ENCODE measurements at regions not wholly inside any gene's neighbourhood (a gene's known extent, or its start where the extent isn't known, plus 50 kb on each side); places are given as distances from the start of the nearest gene placed in this dataset.
"Not testable (repeated sequence)": the region's sequence is repeated elsewhere in the genome, so short reads cannot be mapped to it uniquely, and the experiment has no call there.

DNA sequence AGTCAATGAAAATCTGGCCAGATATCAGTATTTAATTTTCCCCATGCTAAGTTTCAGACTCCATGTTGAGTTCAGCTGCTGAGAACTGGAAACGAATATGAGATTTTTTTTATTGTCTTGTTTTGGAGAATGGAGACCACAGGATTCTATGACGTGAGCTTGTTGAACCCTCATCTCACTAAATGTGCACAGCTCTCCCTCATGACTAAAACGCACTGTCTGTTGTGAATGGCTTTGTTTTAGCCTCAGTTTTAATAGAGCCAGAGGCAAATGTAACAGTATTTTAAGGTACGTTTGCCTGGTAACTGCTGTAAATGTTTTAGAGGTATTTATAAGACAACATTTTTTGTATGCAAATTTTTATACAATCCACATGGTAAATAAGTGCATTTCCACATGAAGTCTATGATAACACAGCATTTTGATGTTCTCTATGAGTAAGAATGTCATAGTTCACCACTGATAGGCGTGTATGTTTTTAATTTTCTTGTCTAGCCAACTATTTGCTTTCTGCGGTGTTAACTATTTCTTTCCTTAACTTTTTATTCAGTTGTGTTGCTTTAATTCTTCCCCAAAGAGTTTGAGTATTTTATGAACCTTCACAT lies 1159.3 kb upstream of the TENM3 start:
- 90% methylated on average over 6 of the region's 6 CpGs for WGBS
- Histone ChIP-seq H3K27ac (ENCODE audit: low read depth, low read length) (no peak overlapping the region), H3K36me3 (ENCODE audit: insufficient read depth, low read length) (no peaks in the 10 kb centered on the region), H3K9ac (ENCODE audit: low read depth, low read length) (no peak overlapping the region), H3K9me3 (ENCODE audit: insufficient read depth, low read depth, low read length) (no peaks in the 10 kb centered on the region), H3K4me3 (ENCODE audit: low read length) (no peak overlapping the region), H3K4me1 (ENCODE audit: insufficient read depth, low read length) (no peaks in the 10 kb centered on the region), H3K27me3 (ENCODE audit: insufficient read depth, low read length) (no peaks in the 10 kb centered on the region)

DNA sequence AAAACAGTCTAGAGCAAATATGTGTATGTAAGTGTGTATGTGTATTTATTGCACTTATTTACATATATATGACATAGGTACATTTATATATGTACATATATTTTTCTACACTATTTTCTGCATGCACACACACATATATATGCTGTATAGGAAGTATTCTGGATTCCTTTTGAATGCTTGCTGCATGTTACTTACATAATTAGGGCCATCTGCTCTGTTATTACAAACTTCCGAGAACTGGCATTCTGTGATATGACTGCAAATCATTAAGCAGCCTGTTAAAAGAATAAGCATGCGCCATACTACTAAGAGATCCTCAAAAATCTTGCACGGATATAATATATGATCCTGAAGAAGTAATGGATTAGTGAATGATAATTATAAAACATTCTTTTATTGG lies 1157.6 kb upstream of the TENM3 start:
- Histone ChIP-seq H3K4me3 (ENCODE audit: low read length) (no peak overlapping the region), H3K9ac (ENCODE audit: low read depth, low read length) (no peak overlapping the region), H3K27ac (ENCODE audit: low read depth, low read length) (no peak overlapping the region), H3K4me1 (ENCODE audit: insufficient read depth, low read length) (no peaks in the 10 kb centered on the region), H3K9me3 (ENCODE audit: insufficient read depth, low read depth, low read length) (no peaks in the 10 kb centered on the region), H3K27me3 (ENCODE audit: insufficient read depth, low read length) (no peaks in the 10 kb centered on the region), H3K36me3 (ENCODE audit: insufficient read depth, low read length) (no peaks in the 10 kb centered on the region)
- WGBS, result 100% methylated on average over 2 of the region's 3 CpGs

DNA sequence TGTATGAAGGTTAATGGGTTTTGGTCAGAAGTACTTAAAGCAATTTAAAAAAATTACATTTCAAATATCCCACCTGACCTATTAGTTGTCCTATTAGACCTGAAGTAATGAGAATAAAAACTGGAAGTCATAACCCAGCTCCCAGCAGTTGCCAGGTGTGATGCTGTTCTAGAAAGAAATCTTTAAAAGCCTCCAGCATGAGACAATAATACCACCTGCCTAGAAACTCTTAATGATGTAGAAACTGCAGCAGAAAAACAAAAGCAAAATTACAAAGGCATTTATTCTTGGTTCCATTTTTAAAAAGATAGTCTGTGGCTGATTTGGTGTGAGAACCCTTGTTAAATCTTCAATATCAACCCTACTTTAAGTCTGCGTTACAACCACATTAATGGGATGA lies 1137.7 kb upstream of the TENM3 start:
- H3K36me3 ChIP-seq (ENCODE audit: insufficient read depth, low read length), result no peaks in the 10 kb centered on the region

GRCh38 chr4:181106398-181106797 lies 1136.8 kb upstream of the TENM3 start:
- Histone ChIP-seq H3K9me3 (ENCODE audit: insufficient read depth, low read depth, low read length) (no peaks in the 10 kb centered on the region), H3K27me3 (ENCODE audit: insufficient read depth, low read length) (no peaks in the 10 kb centered on the region), H3K27ac (ENCODE audit: low read depth, low read length) (no peak overlapping the region), H3K9ac (ENCODE audit: low read depth, low read length) (no peak overlapping the region), H3K4me1 (ENCODE audit: insufficient read depth, low read length) (no peaks in the 10 kb centered on the region), H3K36me3 (ENCODE audit: insufficient read depth, low read length) (no peaks in the 10 kb centered on the region), H3K4me3 (ENCODE audit: low read length) (no peak overlapping the region)
- 94% methylated on average over 1 of the region's 2 CpGs for WGBS

More for the DNA sequence above, 1137.7 kb upstream of the TENM3 start:
- Histone ChIP-seq H3K27me3 (ENCODE audit: insufficient read depth, low read length) (no peaks in the 10 kb centered on the region), H3K4me3 (ENCODE audit: low read length) (no peak overlapping the region), H3K9ac (ENCODE audit: low read depth, low read length) (no peak overlapping the region), H3K9me3 (ENCODE audit: insufficient read depth, low read depth, low read length) (no peaks in the 10 kb centered on the region), H3K4me1 (ENCODE audit: insufficient read depth, low read length) (no peaks in the 10 kb centered on the region), H3K27ac (ENCODE audit: low read depth, low read length) (no peak overlapping the region)
- 100% methylated on average over 1 of the region's 1 CpG for WGBS

DNA sequence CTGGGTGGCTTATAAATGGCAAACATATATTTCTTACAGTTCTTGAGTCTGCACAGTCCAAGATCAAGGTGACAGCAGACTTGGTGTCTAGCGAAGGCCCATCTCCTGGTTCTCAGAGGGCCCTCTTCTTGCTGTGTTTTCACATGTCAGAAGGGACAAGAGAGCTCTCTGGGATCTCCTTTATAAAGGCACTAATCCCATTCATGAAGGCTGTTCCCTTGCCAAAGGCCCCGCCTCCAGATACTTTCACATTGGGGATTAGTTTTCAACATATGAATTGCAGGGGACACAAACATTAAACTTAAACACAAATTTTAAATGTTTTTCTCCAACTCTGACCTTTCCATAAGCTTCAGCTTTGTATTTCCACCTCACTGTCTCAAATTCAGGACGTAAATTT lies 1135.0 kb upstream of the TENM3 start:
- Histone ChIP-seq H3K4me1 (ENCODE audit: insufficient read depth, low read length) (no peaks in the 10 kb centered on the region), H3K4me3 (ENCODE audit: low read length) (no peak overlapping the region), H3K9me3 (ENCODE audit: insufficient read depth, low read depth, low read length) (no peaks in the 10 kb centered on the region), H3K36me3 (ENCODE audit: insufficient read depth, low read length) (no peaks in the 10 kb centered on the region), H3K27ac (ENCODE audit: low read depth, low read length) (no peak overlapping the region), H3K27me3 (ENCODE audit: insufficient read depth, low read length) (no peaks in the 10 kb centered on the region), H3K9ac (ENCODE audit: low read depth, low read length) (no peak overlapping the region)
- 89% methylated on average over 3 of the region's 3 CpGs for WGBS

GRCh38 chr4:181119186-181119585 lies 1124.0 kb upstream of the TENM3 start:
- no peak overlapping the region for H3K4me3 ChIP-seq (ENCODE audit: low read length)
- H3K9ac ChIP-seq (ENCODE audit: low read depth, low read length), result no peak overlapping the region
- H3K4me1 ChIP-seq (ENCODE audit: insufficient read depth, low read length), result no peaks in the 10 kb centered on the region
- 95% methylated on average over 4 of the region's 4 CpGs for whole genome bisulfite sequencing
- no peaks in the 10 kb centered on the region for H3K27me3 ChIP-seq (ENCODE audit: insufficient read depth, low read length)
- H3K27ac ChIP-seq (ENCODE audit: low read depth, low read length), result no peak overlapping the region
- no peaks in the 10 kb centered on the region for H3K36me3 ChIP-seq (ENCODE audit: insufficient read depth, low read length)
- no peaks in the 10 kb centered on the region for H3K9me3 ChIP-seq (ENCODE audit: insufficient read depth, low read depth, low read length)

DNA sequence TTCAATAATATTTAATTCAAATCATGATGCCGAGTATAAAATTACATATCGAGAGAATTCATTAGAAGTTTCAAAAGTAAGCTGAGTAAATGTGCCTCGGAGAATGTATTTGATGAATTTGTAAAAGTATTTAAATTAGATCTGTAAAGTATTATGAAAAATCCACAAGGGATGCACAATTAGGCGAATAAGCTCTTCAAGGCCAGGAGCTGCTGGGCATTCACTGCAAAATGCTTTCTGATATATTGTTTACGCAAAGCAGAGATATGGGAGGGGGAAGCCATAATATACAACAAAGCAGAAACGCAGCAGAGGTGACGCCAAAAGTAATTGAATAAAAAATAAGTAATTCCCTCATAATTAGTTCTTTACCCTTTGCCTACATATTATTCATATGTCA lies 1121.5 kb upstream of the TENM3 start:
- WGBS, result 89% methylated on average over 5 of the region's 7 CpGs
- H3K4me3 ChIP-seq (ENCODE audit: low read length), result no peak overlapping the region
- H3K27me3 ChIP-seq (ENCODE audit: insufficient read depth, low read length), result no peaks in the 10 kb centered on the region

DNA sequence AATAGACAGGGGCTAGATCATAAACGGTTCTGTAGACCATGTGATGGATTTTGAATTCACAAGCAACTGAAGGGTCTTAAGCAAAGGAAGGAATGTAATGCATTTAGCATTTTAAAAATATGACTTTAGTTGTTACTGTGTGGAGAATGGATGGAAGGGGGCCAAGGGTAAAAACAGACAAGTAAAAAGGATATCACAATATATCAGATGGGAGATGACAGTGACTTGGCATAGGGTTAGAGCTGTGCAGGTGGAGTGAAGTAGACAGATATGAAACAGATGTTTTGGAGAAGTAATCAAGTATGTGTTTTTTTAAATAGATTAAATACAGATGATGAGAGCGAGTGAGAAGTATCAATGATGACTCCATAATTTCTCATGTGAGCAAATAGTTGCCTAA lies 1116.0 kb upstream of the TENM3 start:
- H3K4me1 ChIP-seq (ENCODE audit: insufficient read depth, low read length), result no peaks in the 10 kb centered on the region
- 92% methylated on average over 2 of the region's 2 CpGs for WGBS
- H3K4me3 ChIP-seq (ENCODE audit: low read length), result no peak overlapping the region
- no peaks in the 10 kb centered on the region for H3K36me3 ChIP-seq (ENCODE audit: insufficient read depth, low read length)
- no peak overlapping the region for H3K9ac ChIP-seq (ENCODE audit: low read depth, low read length)
- no peak overlapping the region for H3K27ac ChIP-seq (ENCODE audit: low read depth, low read length)
- H3K27me3 ChIP-seq (ENCODE audit: insufficient read depth, low read length), result no peaks in the 10 kb centered on the region
- H3K9me3 ChIP-seq (ENCODE audit: insufficient read depth, low read depth, low read length), result peaks cover 18% of the 10 kb centered on the region

More for the DNA sequence above, 1121.5 kb upstream of the TENM3 start:
- H3K4me1 ChIP-seq (ENCODE audit: insufficient read depth, low read length), result no peaks in the 10 kb centered on the region
- H3K9me3 ChIP-seq (ENCODE audit: insufficient read depth, low read depth, low read length), result no peaks in the 10 kb centered on the region
- H3K27ac ChIP-seq (ENCODE audit: low read depth, low read length), result no peak overlapping the region
- H3K9ac ChIP-seq (ENCODE audit: low read depth, low read length), result no peak overlapping the region
- no peaks in the 10 kb centered on the region for H3K36me3 ChIP-seq (ENCODE audit: insufficient read depth, low read length)

- H3K4me3 ChIP-seq (ENCODE audit: low read length), result not testable (repeated sequence)
- WGBS, result 97% methylated on average over 6 of the region's 7 CpGs
Measured at GRCh38 chr4:181130317-181130716, 1112.9 kb upstream of the TENM3 start.

GRCh38 chr4:181137351-181137750 lies 1105.9 kb upstream of the TENM3 start:
- Histone ChIP-seq H3K9ac (ENCODE audit: low read depth, low read length) (no peak overlapping the region), H3K9me3 (ENCODE audit: insufficient read depth, low read depth, low read length) (no peaks in the 10 kb centered on the region), H3K27me3 (ENCODE audit: insufficient read depth, low read length) (no peaks in the 10 kb centered on the region), H3K4me1 (ENCODE audit: insufficient read depth, low read length) (no peaks in the 10 kb centered on the region), H3K36me3 (ENCODE audit: insufficient read depth, low read length) (no peaks in the 10 kb centered on the region), H3K4me3 (ENCODE audit: low read length) (no peak overlapping the region), H3K27ac (ENCODE audit: low read depth, low read length) (no peak overlapping the region)
- 99% methylated on average over 3 of the region's 3 CpGs for WGBS

More at GRCh38 chr4:181130317-181130716, 1112.9 kb upstream of the TENM3 start:
- H3K4me1 ChIP-seq (ENCODE audit: insufficient read depth, low read length); H3K27me3 ChIP-seq (ENCODE audit: insufficient read depth, low read length); H3K9ac ChIP-seq (ENCODE audit: low read depth, low read length); H3K27ac ChIP-seq (ENCODE audit: low read depth, low read length); H3K36me3 ChIP-seq (ENCODE audit: insufficient read depth, low read length): not testable (repeated sequence)
- peaks cover 18% of the 10 kb centered on the region for H3K9me3 ChIP-seq (ENCODE audit: insufficient read depth, low read depth, low read length)

- Histone ChIP-seq H3K4me3 (ENCODE audit: low read length) (no peak overlapping the region), H3K9ac (ENCODE audit: low read depth, low read length) (no peak overlapping the region), H3K4me1 (ENCODE audit: insufficient read depth, low read length) (no peaks in the 10 kb centered on the region), H3K36me3 (ENCODE audit: insufficient read depth, low read length) (no peaks in the 10 kb centered on the region), H3K27me3 (ENCODE audit: insufficient read depth, low read length) (no peaks in the 10 kb centered on the region), H3K9me3 (ENCODE audit: insufficient read depth, low read depth, low read length) (no peaks in the 10 kb centered on the region), H3K27ac (ENCODE audit: low read depth, low read length) (no peak overlapping the region)
- WGBS, result 95% methylated on average over 8 of the region's 8 CpGs
Measured at GRCh38 chr4:181138116-181138515, 1105.1 kb upstream of the TENM3 start.

DNA sequence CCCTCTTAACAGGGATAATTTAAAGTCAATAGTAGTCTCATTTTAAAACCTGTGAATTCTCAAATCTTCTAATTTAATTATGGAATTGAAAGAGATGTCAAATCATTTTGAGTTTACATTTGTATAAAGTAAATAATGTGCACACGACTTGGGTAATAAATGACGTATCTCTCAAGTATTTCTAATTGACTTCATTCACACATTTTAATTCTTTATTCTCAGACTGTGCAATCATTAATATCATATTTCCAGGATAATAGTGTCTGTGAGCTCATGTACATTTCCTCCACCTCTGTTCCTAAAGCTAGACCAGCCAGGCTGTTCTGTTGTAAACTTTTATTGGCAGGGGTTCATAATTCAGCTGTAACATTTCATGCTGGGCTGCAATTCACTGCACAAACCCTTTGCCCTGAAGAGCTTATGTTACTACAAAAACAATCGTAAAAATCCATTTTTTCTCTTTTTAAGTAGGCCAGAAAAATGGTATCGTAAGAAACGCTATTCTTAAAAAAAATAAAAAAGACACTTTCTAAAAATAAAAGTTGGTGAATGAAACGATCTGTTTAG lies 1103.1 kb upstream of the TENM3 start:
- Histone ChIP-seq H3K27me3 (ENCODE audit: insufficient read depth, low read length) (no peaks in the 10 kb centered on the region), H3K4me3 (ENCODE audit: low read length) (no peak overlapping the region), H3K4me1 (ENCODE audit: insufficient read depth, low read length) (no peaks in the 10 kb centered on the region), H3K27ac (ENCODE audit: low read depth, low read length) (no peak overlapping the region), H3K9me3 (ENCODE audit: insufficient read depth, low read depth, low read length) (no peaks in the 10 kb centered on the region), H3K9ac (ENCODE audit: low read depth, low read length) (no peak overlapping the region), H3K36me3 (ENCODE audit: insufficient read depth, low read length) (no peaks in the 10 kb centered on the region)
- WGBS, result 82% methylated on average over 4 of the region's 6 CpGs

All from HUES64 (cell line).